ENCODE measurements at regions not wholly inside any gene's neighbourhood (a gene's known extent, or its start where the extent isn't known, plus 50 kb on each side); places are given as distances from the start of the nearest gene placed in this dataset.

GRCh38 chr11:10917802-10918201, 59.9 kb upstream of the ZBED5 start:
- no peak for TF ChIP-seq GATA2 (IDR thresholded peaks at IDR 0.05; ENCODE audit: insufficient read depth, insufficient read length, low read depth, low read length)
- TF ChIP-seq CTCF (IDR thresholded peaks at IDR 0.05; ENCODE audit: extremely low read depth in 1 of 2, insufficient read depth in 1 of 2, low read depth in 1 of 2, low read length in 2 of 2): no peak
- TF ChIP-seq POLR2A (IDR thresholded peaks at IDR 0.05; ENCODE audit: low read depth, low read length): no peak
- no peak for TF ChIP-seq POLR2AphosphoS5 (IDR thresholded peaks at IDR 0.05; ENCODE audit: insufficient read depth, low read depth, low read length)
- TF ChIP-seq EZH2 (IDR thresholded peaks at IDR 0.05; ENCODE audit: borderline replicate concordance, low read depth, low read length, severe bottlenecking): no peak
